ENCODE measurements at regions not wholly inside any gene's neighbourhood (a gene's known extent, or its start where the extent isn't known, plus 50 kb on each side); places are given as distances from the start of the nearest gene placed in this dataset.
"Not testable (repeated sequence)": the region's sequence is repeated elsewhere in the genome, so short reads cannot be mapped to it uniquely, and the experiment has no call there.

GRCh38 chr5:21024966-21025365 lies 1037.0 kb upstream of the CDH18 start:
- Mint-ChIP-seq H3K27ac (ENCODE audit: unreplicated experiment) (no peak overlapping the region), H3K4me3 (ENCODE audit: unreplicated experiment) (no peak overlapping the region), H3K36me3 (ENCODE audit: low read depth) (peaks cover 2% of the 10 kb centered on the region), H3K4me1 (ENCODE audit: low read depth) (no peaks in the 10 kb centered on the region), H3K9me3 (ENCODE audit: low read depth) (peaks cover 10% of the 10 kb centered on the region), H3K27me3 (ENCODE audit: low read depth) (peaks cover 10% of the 10 kb centered on the region)
- DNase-seq (ENCODE audit: low spot score), result no peak
- TF ChIP-seq CTCF (IDR thresholded peaks at IDR 0.05), result no peak

GRCh38 chr5:21013237-21013636 lies 1025.2 kb upstream of the CDH18 start:
- DNase-seq (ENCODE audit: low spot score), result no peak
- Mint-ChIP-seq H3K4me1 (ENCODE audit: low read depth) (no peaks in the 10 kb centered on the region), H3K36me3 (ENCODE audit: low read depth) (no peaks in the 10 kb centered on the region), H3K4me3 (ENCODE audit: unreplicated experiment) (no peak overlapping the region), H3K27ac (ENCODE audit: unreplicated experiment) (no peak overlapping the region), H3K27me3 (ENCODE audit: low read depth) (peaks cover 13% of the 10 kb centered on the region), H3K9me3 (ENCODE audit: low read depth) (no peaks in the 10 kb centered on the region)
- no peak for TF ChIP-seq CTCF (IDR thresholded peaks at IDR 0.05)

GRCh38 chr5:21007781-21008180 lies 1019.8 kb upstream of the CDH18 start:
- H3K27ac Mint-ChIP-seq (ENCODE audit: unreplicated experiment), result no peak overlapping the region
- H3K4me1 Mint-ChIP-seq (ENCODE audit: low read depth), result no peaks in the 10 kb centered on the region
- H3K36me3 Mint-ChIP-seq (ENCODE audit: low read depth), result no peaks in the 10 kb centered on the region
- H3K27me3 Mint-ChIP-seq (ENCODE audit: low read depth), result peaks cover 14% of the 10 kb centered on the region
- H3K4me3 Mint-ChIP-seq (ENCODE audit: unreplicated experiment), result no peak overlapping the region
- TF ChIP-seq CTCF (IDR thresholded peaks at IDR 0.05), result no peak
- H3K9me3 Mint-ChIP-seq (ENCODE audit: low read depth), result no peaks in the 10 kb centered on the region
- DNase-seq (ENCODE audit: low spot score), result no peak

GRCh38 chr5:20988933-20989332 lies 1000.9 kb upstream of the CDH18 start:
- H3K27ac Mint-ChIP-seq (ENCODE audit: unreplicated experiment); H3K4me3 Mint-ChIP-seq (ENCODE audit: unreplicated experiment); H3K27me3 Mint-ChIP-seq (ENCODE audit: low read depth); DNase-seq (ENCODE audit: low spot score); H3K4me1 Mint-ChIP-seq (ENCODE audit: low read depth); H3K36me3 Mint-ChIP-seq (ENCODE audit: low read depth): not testable (repeated sequence)
- peaks cover 22% of the 10 kb centered on the region for H3K9me3 Mint-ChIP-seq (ENCODE audit: low read depth)

- no peak for TF ChIP-seq CTCF (IDR thresholded peaks at IDR 0.05)
- Mint-ChIP-seq H3K4me1 (ENCODE audit: low read depth) (no peaks in the 10 kb centered on the region), H3K27me3 (ENCODE audit: low read depth) (no peaks in the 10 kb centered on the region), H3K27ac (ENCODE audit: unreplicated experiment) (no peak overlapping the region), H3K4me3 (ENCODE audit: unreplicated experiment) (no peak overlapping the region), H3K36me3 (ENCODE audit: low read depth) (no peaks in the 10 kb centered on the region), H3K9me3 (ENCODE audit: low read depth) (peaks cover 19% of the 10 kb centered on the region)
- no peak for DNase-seq (ENCODE audit: low spot score)
These were observed 997.8 kb upstream of the CDH18 start for GRCh38 chr5:20985754-20986153.

GRCh38 chr5:20974426-20974825 lies 986.4 kb upstream of the CDH18 start:
- Mint-ChIP-seq H3K27me3 (ENCODE audit: low read depth) (peaks cover 7% of the 10 kb centered on the region), H3K9me3 (ENCODE audit: low read depth) (no peaks in the 10 kb centered on the region), H3K4me3 (ENCODE audit: unreplicated experiment) (no peak overlapping the region), H3K27ac (ENCODE audit: unreplicated experiment) (no peak overlapping the region), H3K36me3 (ENCODE audit: low read depth) (no peaks in the 10 kb centered on the region), H3K4me1 (ENCODE audit: low read depth) (peaks cover 10% of the 10 kb centered on the region)
- no peak for TF ChIP-seq CTCF (IDR thresholded peaks at IDR 0.05)
- DNase-seq (ENCODE audit: low spot score), result no peak

All from chondrocyte (in vitro differentiated cells).